ENCODE measurements at regions not wholly inside any gene's neighbourhood (a gene's known extent, or its start where the extent isn't known, plus 50 kb on each side); places are given as distances from the start of the nearest gene placed in this dataset.
A peak's percentile ranks its signal among the peaks of the same experiment; 100 is the strongest.

DNA sequence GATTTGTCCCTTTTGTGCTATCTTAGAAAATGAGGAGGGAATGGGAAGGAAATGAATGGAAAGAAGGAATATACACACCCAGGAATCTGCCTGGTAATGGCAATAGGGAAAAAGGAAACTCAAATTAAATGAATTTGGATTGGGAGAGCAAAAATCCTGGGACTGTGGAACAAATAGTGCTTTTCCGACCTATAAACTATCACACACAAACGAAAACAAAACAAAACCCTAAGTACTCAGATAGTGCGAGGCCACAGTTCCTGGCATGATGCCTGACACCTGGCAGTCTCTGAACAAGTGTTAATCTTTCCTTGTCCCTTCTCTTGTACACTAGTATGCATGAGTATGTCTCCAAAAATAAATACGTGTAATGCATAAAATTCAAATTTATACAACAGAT is 319.8 kb upstream of the SPAG17 start:
- no peak for DNase-seq (ENCODE audit: low read depth)
- TF ChIP-seq, protein P1, sequence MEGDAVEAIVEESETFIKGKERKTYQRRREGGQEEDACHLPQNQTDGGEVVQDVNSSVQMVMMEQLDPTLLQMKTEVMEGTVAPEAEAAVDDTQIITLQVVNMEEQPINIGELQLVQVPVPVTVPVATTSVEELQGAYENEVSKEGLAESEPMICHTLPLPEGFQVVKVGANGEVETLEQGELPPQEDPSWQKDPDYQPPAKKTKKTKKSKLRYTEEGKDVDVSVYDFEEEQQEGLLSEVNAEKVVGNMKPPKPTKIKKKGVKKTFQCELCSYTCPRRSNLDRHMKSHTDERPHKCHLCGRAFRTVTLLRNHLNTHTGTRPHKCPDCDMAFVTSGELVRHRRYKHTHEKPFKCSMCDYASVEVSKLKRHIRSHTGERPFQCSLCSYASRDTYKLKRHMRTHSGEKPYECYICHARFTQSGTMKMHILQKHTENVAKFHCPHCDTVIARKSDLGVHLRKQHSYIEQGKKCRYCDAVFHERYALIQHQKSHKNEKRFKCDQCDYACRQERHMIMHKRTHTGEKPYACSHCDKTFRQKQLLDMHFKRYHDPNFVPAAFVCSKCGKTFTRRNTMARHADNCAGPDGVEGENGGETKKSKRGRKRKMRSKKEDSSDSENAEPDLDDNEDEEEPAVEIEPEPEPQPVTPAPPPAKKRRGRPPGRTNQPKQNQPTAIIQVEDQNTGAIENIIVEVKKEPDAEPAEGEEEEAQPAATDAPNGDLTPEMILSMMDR (conservative IDR thresholded peaks at IDR 0.05; ENCODE audit: control insufficient read depth, insufficient read depth, low read depth, low read length), result no peak
- no peak overlapping the region for H3K4me3 ChIP-seq (ENCODE audit: control insufficient read depth, low read depth, low read length)

DNA sequence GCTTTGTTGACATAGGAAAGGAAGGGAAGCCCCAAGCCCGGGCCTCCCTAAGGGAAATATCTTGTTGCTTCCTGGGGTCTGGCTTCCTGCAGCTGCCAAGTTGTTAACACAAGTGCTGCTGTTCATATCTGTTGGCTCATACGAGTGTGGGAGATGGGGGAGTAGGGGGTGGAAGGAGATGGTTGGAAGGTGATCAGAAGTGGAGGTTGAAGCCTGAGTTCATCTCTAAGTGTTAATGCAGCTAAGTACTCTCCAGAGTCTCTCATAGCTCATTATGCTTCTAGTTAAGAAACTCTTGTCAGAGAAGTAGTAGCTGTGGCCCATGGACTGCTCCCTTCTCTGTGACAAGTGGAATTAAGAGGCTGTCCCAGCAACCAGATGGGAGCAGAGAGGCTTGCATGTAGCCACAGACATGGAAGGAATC is 319.2 kb upstream of the SPAG17 start:
- no peak overlapping the region for H3K4me3 ChIP-seq (ENCODE audit: control insufficient read depth, low read depth, low read length)
- DNase-seq (ENCODE audit: low read depth), result no peak
- TF ChIP-seq, protein P1 (conservative IDR thresholded peaks at IDR 0.05; ENCODE audit: control insufficient read depth, insufficient read depth, low read depth, low read length), result no peak

DNA sequence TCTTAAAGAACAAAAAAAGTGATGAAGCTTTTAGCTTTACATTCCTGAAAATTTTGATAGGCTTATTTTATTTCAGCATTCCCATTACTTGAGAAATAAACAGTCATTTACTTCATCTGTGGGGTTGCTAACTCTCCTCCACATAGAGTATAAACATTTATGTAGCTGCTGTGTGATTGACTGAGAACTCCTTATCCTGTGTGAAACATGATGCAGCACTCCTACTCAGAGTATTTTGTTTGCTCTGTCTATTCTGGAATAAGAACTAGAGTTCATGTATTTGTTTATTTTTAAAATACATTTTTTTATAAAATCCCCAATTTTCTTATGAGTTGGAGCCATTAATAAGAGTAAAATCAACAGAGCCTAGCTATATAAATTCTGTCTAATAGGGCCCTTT is 318.7 kb upstream of the SPAG17 start:
- DNase-seq (ENCODE audit: low read depth), result no peak
- H3K4me3 ChIP-seq (ENCODE audit: control insufficient read depth, low read depth, low read length), result no peak overlapping the region
- TF ChIP-seq, protein P1 (conservative IDR thresholded peaks at IDR 0.05; ENCODE audit: control insufficient read depth, insufficient read depth, low read depth, low read length), result no peak

DNA sequence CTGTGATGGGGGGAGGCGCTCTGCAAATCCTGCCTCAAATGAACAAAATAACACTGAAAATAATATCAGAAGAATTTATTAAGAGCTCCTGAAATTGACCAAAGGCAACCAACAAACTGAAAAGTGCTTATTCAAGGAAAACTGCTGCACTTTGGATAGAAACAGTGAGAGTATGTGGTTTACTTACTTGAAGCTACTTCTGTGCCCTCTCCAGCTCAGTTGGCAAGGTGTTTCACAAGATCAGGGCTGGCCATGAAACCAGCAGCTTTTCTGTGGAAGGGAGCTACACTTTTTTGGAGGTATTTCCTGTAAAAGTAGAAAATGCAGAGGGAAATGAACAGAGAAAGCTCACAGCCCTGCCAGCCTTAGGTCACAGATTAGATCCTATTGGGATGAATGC is 310.0 kb upstream of the SPAG17 start:
- no peak overlapping the region for H3K4me3 ChIP-seq (ENCODE audit: control insufficient read depth, low read depth, low read length)
- TF ChIP-seq, protein P1 (conservative IDR thresholded peaks at IDR 0.05; ENCODE audit: control insufficient read depth, insufficient read depth, low read depth, low read length), result no peak
- DNase-seq (ENCODE audit: low read depth), result no peak

DNA sequence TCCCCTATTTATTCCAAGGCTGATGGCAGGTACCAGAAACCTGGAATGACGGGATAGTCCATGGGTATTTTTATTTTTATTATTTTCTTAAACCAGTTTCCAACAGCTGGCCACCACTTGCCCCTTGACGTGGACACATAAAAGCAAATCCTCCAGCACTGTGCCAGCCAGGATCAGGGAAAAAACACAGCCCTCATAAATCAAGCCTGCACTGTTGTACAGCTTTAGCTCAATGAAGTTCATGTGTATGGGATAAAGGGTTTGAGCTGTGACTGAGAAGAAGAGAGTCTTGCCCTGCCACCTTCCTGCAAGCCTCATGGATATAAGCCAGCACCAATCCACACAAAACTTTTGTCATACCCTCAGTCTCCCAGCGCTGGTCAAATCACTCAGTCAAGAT is 303.8 kb upstream of the SPAG17 start:
- TF ChIP-seq, protein P1 (conservative IDR thresholded peaks at IDR 0.05; ENCODE audit: control insufficient read depth, insufficient read depth, low read depth, low read length), result no peak
- H3K4me3 ChIP-seq (ENCODE audit: control insufficient read depth, low read depth, low read length), result no peak overlapping the region
- DNase-seq (ENCODE audit: low read depth), result no peak

DNA sequence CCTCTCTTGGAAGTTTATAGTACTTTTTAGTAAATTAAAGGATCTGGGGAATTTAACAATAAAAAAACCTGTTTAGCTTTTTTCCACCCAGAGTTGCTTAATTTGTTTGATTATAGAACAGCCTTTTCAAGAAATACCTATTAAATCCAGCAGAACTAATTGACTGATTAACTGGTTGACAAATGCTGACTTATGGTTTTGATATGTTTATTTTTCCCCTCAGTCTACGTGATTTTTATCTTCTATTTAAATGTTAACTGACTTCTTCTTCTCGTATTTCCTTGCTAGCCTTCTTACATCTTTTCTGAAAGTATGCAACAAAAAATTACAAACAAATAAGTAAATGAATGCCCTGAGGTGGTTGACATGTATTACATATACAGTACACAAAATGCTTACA is 302.9 kb upstream of the SPAG17 start:
- TF ChIP-seq, protein P1 (conservative IDR thresholded peaks at IDR 0.05; ENCODE audit: control insufficient read depth, insufficient read depth, low read depth, low read length), result no peak
- H3K4me3 ChIP-seq (ENCODE audit: control insufficient read depth, low read depth, low read length), result no peak overlapping the region
- DNase-seq (ENCODE audit: low read depth), result no peak

DNA sequence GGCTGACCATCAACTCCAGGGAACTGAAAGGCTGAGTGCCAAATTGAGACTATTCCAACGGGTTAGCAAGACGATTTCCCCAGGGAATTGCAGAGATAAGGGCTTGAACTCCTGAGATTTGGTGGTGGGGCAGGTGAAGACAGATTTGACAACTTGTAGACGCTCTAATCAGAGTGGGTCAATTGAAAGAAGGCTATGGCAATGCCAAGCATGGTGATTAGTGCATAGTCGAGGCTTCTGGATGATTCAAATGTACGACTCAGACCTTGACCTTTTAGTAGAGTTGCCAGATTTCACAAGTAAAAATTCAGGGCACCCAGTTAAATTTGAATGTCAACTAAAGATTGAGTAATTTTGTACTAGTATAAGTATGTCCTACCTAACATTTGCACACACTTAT is 302.1 kb upstream of the SPAG17 start:
- TF ChIP-seq, protein P1 (conservative IDR thresholded peaks at IDR 0.05; ENCODE audit: control insufficient read depth, insufficient read depth, low read depth, low read length), result no peak

More for the DNA sequence above, 302.1 kb upstream of the SPAG17 start:
- H3K4me3 ChIP-seq (ENCODE audit: control insufficient read depth, low read depth, low read length), result no peak overlapping the region
- peak; percentile 5 for DNase-seq (ENCODE audit: low read depth)
